Activated CD4-positive, alpha-beta memory T cell treated with anti-CD3 and anti-CD28 coated beads for 36 hours (primary cell): ENCODE measurements at regions not wholly inside any gene's neighbourhood (a gene's known extent, or its start where the extent isn't known, plus 50 kb on each side); places are given as distances from the start of the nearest gene placed in this dataset.

ENCODE experiments used
- CTCF ChIA-PET: fragments of 350-600 bp; sonication (Branson Sonifier 250); formaldehyde crosslinking; loops from one replicate; lab custom pipeline; 2021; ENCODE audit warnings: antibody characterized with exemption, inconsistent platforms; lab: Charles Lee
- POLR2A ChIA-PET: fragments of 350-600 bp; sonication (Branson Sonifier 250); formaldehyde crosslinking; loops from one replicate; lab custom pipeline; 2021; ENCODE audit warnings: antibody characterized with exemption; lab: Charles Lee
- DNase-seq: peaks from one replicate; pipeline ENCODE4 v3.0.0-alpha.2; 2020
- H3K27ac Mint-ChIP-seq: one replicate; pipeline ENCODE4 v1.8.0; 2021; ENCODE audit warnings: mixed read lengths
- H3K27me3 Mint-ChIP-seq: one replicate; pipeline ENCODE4 v1.8.0; 2021; ENCODE audit warnings: mixed read lengths
- H3K36me3 Mint-ChIP-seq: one replicate; pipeline ENCODE4 v1.8.0; 2021; ENCODE audit warnings: mixed read lengths
- H3K4me1 Mint-ChIP-seq: one replicate; pipeline ENCODE4 v1.8.0; 2021; ENCODE audit warnings: low read depth, mixed read lengths
- H3K4me3 Mint-ChIP-seq: one replicate; pipeline ENCODE4 v1.8.0; 2021; ENCODE audit warnings: mild to moderate bottlenecking, mixed read lengths
- H3K9me3 Mint-ChIP-seq: one replicate; pipeline ENCODE4 v1.8.0; 2021; ENCODE audit warnings: mixed read lengths
- intact Hi-C: fragments of 100-400 bp; cut with micrococcal nuclease; formaldehyde crosslinking; loops from one replicate; pipeline ENCODE4 v1.15.1; 2023

GRCh38 chrX:30504309-30504708, 73.3 kb downstream of the TASL start:
- ChIA-PET CTCF (interaction anchor here (2.0 kb wide), 1 partner anchor 9 kb away, joined by 6 read pairs; no protein-coding TSS in a partner anchor), POLR2A (no interaction called here)
- no peaks in the 10 kb centered on the region for H3K36me3 Mint-ChIP-seq
- no peak for DNase-seq
- H3K9me3 Mint-ChIP-seq = no peaks in the 10 kb centered on the region
- no peak overlapping the region for H3K4me3 Mint-ChIP-seq
- H3K27me3 Mint-ChIP-seq = peaks cover 2% of the 10 kb centered on the region
- H3K4me1 Mint-ChIP-seq = no peaks in the 10 kb centered on the region
- intact Hi-C loops = loop anchor here (5.0 kb wide), 1 partner anchor 362 kb away; no protein-coding TSS in a partner anchor
- H3K27ac Mint-ChIP-seq = no peak overlapping the region

- Mint-ChIP-seq H3K4me1 (no peaks in the 10 kb centered on the region), H3K9me3 (no peaks in the 10 kb centered on the region), H3K27me3 (no peaks in the 10 kb centered on the region), H3K27ac (no peak overlapping the region), H3K4me3 (no peak overlapping the region), H3K36me3 (no peaks in the 10 kb centered on the region)
- ChIA-PET CTCF (no interaction called here), POLR2A (no interaction called here)
- no peak for DNase-seq
- intact Hi-C loops = loop anchor here (10.0 kb wide), 1 partner anchor 221 kb away; no protein-coding TSS in a partner anchor
Observed at GRCh38 chrX:30495468-30495867, 82.1 kb downstream of the TASL start.

- no peaks in the 10 kb centered on the region for H3K9me3 Mint-ChIP-seq
- H3K4me1 Mint-ChIP-seq = no peaks in the 10 kb centered on the region
- no peaks in the 10 kb centered on the region for H3K27me3 Mint-ChIP-seq
- no peak for DNase-seq
- POLR2A ChIA-PET = no interaction called here
- H3K27ac Mint-ChIP-seq = no peak overlapping the region
- intact Hi-C loops = loop anchor here (10.0 kb wide), 1 partner anchor 219 kb away; no protein-coding TSS in a partner anchor
- CTCF ChIA-PET = no interaction called here
- no peaks in the 10 kb centered on the region for H3K36me3 Mint-ChIP-seq
- H3K4me3 Mint-ChIP-seq = no peak overlapping the region
Observed at GRCh38 chrX:30493348-30493747, 84.2 kb downstream of the TASL start.

- Mint-ChIP-seq H3K4me1 (no peaks in the 10 kb centered on the region), H3K36me3 (no peaks in the 10 kb centered on the region), H3K4me3 (no peak overlapping the region), H3K9me3 (no peaks in the 10 kb centered on the region), H3K27ac (no peak overlapping the region), H3K27me3 (no peaks in the 10 kb centered on the region)
- intact Hi-C loops = no loop called here
- no peak for DNase-seq
- ChIA-PET CTCF (no interaction called here), POLR2A (no interaction called here)
Observed at GRCh38 chrX:30489323-30489722, 88.2 kb downstream of the TASL start.

- Mint-ChIP-seq H3K27ac (no peak overlapping the region), H3K27me3 (no peaks in the 10 kb centered on the region), H3K4me1 (no peaks in the 10 kb centered on the region), H3K4me3 (no peak overlapping the region), H3K9me3 (no peaks in the 10 kb centered on the region), H3K36me3 (no peaks in the 10 kb centered on the region)
- CTCF ChIA-PET = no interaction called here
- DNase-seq = no peak
- intact Hi-C loops = no loop called here
- POLR2A ChIA-PET = no interaction called here
Observed at GRCh38 chrX:30488092-30488491, 89.5 kb downstream of the TASL start.

- Mint-ChIP-seq H3K27me3 (no peaks in the 10 kb centered on the region), H3K9me3 (no peaks in the 10 kb centered on the region), H3K4me3 (no peak overlapping the region), H3K27ac (no peak overlapping the region), H3K4me1 (no peaks in the 10 kb centered on the region), H3K36me3 (no peaks in the 10 kb centered on the region)
- DNase-seq = no peak
- intact Hi-C loops = no loop called here
- CTCF ChIA-PET = no interaction called here
- POLR2A ChIA-PET = no interaction called here
Observed at GRCh38 chrX:30483996-30484395, 93.6 kb downstream of the TASL start.

- Mint-ChIP-seq H3K4me3 (no peak overlapping the region), H3K27ac (no peak overlapping the region), H3K4me1 (no peaks in the 10 kb centered on the region), H3K9me3 (no peaks in the 10 kb centered on the region), H3K36me3 (no peaks in the 10 kb centered on the region), H3K27me3 (no peaks in the 10 kb centered on the region)
- ChIA-PET POLR2A (no interaction called here), CTCF (no interaction called here)
- no peak for DNase-seq
- intact Hi-C loops = no loop called here
Observed at GRCh38 chrX:30468471-30468870, 109.1 kb downstream of the TASL start.
